ENCODE measurements at regions not wholly inside any gene's neighbourhood (a gene's known extent, or its start where the extent isn't known, plus 50 kb on each side); places are given as distances from the start of the nearest gene placed in this dataset.

GRCh38 chr2:180927030-180927686 lies 53.2 kb upstream of the UBE2E3 start:
- DNase-seq (ENCODE audit: low read depth) = no peak
- TF ChIP-seq CTCF (conservative IDR thresholded peaks at IDR 0.05; ENCODE audit: low read length) = no peak
- H3K4me3 ChIP-seq (ENCODE audit: low read length) = no peak overlapping the region

GRCh38 chr2:180925700-180926099 lies 54.7 kb upstream of the UBE2E3 start:
- no peak overlapping the region for H3K4me3 ChIP-seq (ENCODE audit: low read length)
- TF ChIP-seq CTCF (conservative IDR thresholded peaks at IDR 0.05; ENCODE audit: low read length) = no peak
- DNase-seq (ENCODE audit: low read depth) = no peak

GRCh38 chr2:180924063-180924462 lies 56.3 kb upstream of the UBE2E3 start:
- no peak for TF ChIP-seq CTCF (conservative IDR thresholded peaks at IDR 0.05; ENCODE audit: low read length)
- H3K4me3 ChIP-seq (ENCODE audit: low read length) = no peak overlapping the region
- DNase-seq (ENCODE audit: low read depth) = no peak

- no peak for TF ChIP-seq CTCF (conservative IDR thresholded peaks at IDR 0.05; ENCODE audit: low read length)
- no peak for DNase-seq (ENCODE audit: low read depth)
- no peak overlapping the region for H3K4me3 ChIP-seq (ENCODE audit: low read length)
Measured at GRCh38 chr2:180910831-180911665, 69.4 kb upstream of the UBE2E3 start.

GRCh38 chr2:180907731-180908130 lies 72.7 kb upstream of the UBE2E3 start:
- no peak overlapping the region for H3K4me3 ChIP-seq (ENCODE audit: low read length)
- no peak for TF ChIP-seq CTCF (conservative IDR thresholded peaks at IDR 0.05; ENCODE audit: low read length)
- peak; percentile 63 for DNase-seq (ENCODE audit: low read depth)

GRCh38 chr2:180905461-180905860 lies 74.9 kb upstream of the UBE2E3 start:
- TF ChIP-seq CTCF (conservative IDR thresholded peaks at IDR 0.05; ENCODE audit: low read length) = no peak
- H3K4me3 ChIP-seq (ENCODE audit: low read length) = no peak overlapping the region
- DNase-seq (ENCODE audit: low read depth) = no peak

GRCh38 chr2:180905002-180905401 lies 75.4 kb upstream of the UBE2E3 start:
- no peak overlapping the region for H3K4me3 ChIP-seq (ENCODE audit: low read length)
- TF ChIP-seq CTCF (conservative IDR thresholded peaks at IDR 0.05; ENCODE audit: low read length) = no peak
- no peak for DNase-seq (ENCODE audit: low read depth)
